ENCODE measurements at regions not wholly inside any gene's neighbourhood (a gene's known extent, or its start where the extent isn't known, plus 50 kb on each side); places are given as distances from the start of the nearest gene placed in this dataset.

DNA sequence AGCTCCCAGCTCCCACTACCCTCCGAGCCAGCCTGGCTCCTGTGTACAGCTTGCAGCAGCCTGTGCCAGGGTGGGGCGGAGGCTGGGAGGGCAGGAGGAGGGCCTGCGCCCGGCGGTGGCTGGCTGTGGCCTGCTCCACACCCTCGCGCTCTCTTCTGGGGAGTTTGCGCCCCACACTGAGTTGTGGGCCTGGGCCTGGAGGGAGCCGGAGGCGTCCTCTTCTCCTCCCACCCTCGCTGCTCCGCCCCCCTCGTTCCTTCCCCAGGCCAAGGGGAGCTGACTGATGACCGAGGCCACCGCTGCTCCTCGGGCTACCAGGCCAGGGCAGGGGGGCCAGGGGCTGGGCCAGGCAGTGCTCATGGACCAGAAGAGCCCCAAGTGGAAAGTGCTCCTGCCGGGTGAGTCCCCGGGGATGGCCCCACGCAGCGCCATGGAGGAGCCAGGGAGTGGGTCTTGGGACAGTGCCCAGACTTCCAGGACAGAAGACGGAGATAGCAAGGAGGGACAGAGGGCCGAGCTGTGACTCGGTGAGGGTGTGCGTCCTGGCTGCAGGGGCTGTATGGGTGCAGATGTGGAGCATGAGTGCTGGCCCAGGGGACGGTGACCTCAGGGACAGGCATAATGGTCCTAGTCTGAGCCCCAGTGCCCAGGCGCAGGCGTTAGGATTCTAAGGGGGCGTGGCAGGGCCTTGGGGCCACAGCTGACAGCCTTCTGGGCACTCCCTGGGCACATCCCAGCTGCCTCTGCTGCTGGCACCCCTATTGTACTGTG, 242.1 kb upstream of the GSE1 start:
- in situ Hi-C loops (cut with HindIII; ENCODE audit: low pct_ligation_motif_present, low sequenced_read_pairs) = no loop called here
- no peak for DNase-seq
- H3K4me3 ChIP-seq (ENCODE audit: low read depth, low read length) = no peak overlapping the region

DNA sequence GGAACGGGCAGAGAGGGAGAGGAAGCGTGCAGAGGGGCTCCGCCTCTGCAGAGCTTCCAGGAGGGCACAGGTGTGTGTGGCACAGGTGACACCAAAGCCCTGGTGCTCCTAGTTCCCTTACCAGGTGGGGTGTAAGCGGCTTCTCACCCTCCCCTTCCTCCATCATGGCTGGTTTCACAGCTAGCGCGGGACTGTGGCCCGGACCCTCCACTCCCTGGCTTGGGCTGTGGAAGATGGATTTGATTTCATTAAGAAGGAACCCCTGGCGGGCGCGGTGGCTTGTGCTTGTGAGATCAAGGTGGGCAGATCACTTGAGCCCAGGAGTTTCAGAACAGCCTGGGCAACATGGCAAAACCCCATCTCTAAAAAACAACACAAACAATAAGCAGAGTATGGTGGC, 241.2 kb upstream of the GSE1 start:
- Histone ChIP-seq H3K36me3 (replicated peaks) (no peaks in the 10 kb centered on the region), H3K4me3 (ENCODE audit: low read depth, low read length) (no peak overlapping the region), H3K27me3 (replicated peaks) (no peaks in the 10 kb centered on the region), H3K27ac (no peak overlapping the region)
- TF ChIP-seq, protein P1, sequence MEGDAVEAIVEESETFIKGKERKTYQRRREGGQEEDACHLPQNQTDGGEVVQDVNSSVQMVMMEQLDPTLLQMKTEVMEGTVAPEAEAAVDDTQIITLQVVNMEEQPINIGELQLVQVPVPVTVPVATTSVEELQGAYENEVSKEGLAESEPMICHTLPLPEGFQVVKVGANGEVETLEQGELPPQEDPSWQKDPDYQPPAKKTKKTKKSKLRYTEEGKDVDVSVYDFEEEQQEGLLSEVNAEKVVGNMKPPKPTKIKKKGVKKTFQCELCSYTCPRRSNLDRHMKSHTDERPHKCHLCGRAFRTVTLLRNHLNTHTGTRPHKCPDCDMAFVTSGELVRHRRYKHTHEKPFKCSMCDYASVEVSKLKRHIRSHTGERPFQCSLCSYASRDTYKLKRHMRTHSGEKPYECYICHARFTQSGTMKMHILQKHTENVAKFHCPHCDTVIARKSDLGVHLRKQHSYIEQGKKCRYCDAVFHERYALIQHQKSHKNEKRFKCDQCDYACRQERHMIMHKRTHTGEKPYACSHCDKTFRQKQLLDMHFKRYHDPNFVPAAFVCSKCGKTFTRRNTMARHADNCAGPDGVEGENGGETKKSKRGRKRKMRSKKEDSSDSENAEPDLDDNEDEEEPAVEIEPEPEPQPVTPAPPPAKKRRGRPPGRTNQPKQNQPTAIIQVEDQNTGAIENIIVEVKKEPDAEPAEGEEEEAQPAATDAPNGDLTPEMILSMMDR (IDR thresholded peaks at IDR 0.05; ENCODE audit: low read depth, low read length, missing control alignments) = no peak
- DNase-seq = no peak
- in situ Hi-C loops (cut with HindIII; ENCODE audit: low pct_ligation_motif_present, low sequenced_read_pairs) = no loop called here

More for the DNA sequence above, 242.1 kb upstream of the GSE1 start:
- Histone ChIP-seq H3K27me3 (replicated peaks) (no peaks in the 10 kb centered on the region), H3K36me3 (replicated peaks) (no peaks in the 10 kb centered on the region), H3K27ac (peak overlapping the region; percentile 20)
- TF ChIP-seq, protein P1 (IDR thresholded peaks at IDR 0.05; ENCODE audit: low read depth, low read length, missing control alignments) = no peak

DNA sequence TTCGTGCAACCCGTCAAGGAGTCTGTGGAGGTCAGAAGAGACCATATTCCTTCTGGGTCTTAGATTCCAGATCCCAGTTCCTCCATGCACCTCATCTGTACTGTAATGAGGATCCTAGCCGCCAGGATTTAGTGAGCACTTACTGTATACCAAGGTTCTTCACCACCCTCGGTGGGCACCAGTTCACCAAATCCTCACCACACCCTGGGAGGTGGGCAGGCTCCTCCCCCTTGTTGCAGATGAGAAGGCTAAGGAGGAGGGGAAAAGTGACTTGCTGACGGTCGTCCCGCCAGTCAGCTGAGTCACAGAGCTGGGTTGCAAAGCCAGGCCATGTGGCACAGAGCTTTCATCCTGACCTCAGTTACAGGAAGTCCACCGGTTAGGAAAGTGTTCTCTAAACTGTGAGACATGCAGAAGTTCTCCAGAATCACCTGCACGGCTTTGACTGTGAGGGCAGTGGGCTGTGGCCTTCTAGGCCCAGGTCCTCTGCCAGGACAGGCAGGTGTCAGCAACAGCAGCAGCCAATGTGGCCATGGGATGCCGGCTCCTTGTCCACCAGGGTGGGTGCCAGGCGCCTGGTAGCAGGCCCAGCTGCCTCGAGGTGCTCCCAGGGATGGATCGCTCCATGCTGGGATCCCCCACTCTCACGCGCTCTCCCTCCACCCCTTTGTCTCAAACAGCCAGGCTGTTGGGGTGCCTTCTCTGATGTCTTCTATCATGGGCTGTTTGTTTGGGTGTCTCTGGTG, 240.3 kb upstream of the GSE1 start:
- in situ Hi-C loops (cut with HindIII; ENCODE audit: low pct_ligation_motif_present, low sequenced_read_pairs) = no loop called here
- no peaks in the 10 kb centered on the region for H3K27me3 ChIP-seq (replicated peaks)
- DNase-seq = peak; percentile 68
- TF ChIP-seq, protein P1 (IDR thresholded peaks at IDR 0.05; ENCODE audit: low read depth, low read length, missing control alignments) = no peak
- H3K27ac ChIP-seq = peak overlapping the region; percentile 11
- H3K36me3 ChIP-seq (replicated peaks) = no peaks in the 10 kb centered on the region
- H3K4me3 ChIP-seq (ENCODE audit: low read depth, low read length) = no peak overlapping the region

DNA sequence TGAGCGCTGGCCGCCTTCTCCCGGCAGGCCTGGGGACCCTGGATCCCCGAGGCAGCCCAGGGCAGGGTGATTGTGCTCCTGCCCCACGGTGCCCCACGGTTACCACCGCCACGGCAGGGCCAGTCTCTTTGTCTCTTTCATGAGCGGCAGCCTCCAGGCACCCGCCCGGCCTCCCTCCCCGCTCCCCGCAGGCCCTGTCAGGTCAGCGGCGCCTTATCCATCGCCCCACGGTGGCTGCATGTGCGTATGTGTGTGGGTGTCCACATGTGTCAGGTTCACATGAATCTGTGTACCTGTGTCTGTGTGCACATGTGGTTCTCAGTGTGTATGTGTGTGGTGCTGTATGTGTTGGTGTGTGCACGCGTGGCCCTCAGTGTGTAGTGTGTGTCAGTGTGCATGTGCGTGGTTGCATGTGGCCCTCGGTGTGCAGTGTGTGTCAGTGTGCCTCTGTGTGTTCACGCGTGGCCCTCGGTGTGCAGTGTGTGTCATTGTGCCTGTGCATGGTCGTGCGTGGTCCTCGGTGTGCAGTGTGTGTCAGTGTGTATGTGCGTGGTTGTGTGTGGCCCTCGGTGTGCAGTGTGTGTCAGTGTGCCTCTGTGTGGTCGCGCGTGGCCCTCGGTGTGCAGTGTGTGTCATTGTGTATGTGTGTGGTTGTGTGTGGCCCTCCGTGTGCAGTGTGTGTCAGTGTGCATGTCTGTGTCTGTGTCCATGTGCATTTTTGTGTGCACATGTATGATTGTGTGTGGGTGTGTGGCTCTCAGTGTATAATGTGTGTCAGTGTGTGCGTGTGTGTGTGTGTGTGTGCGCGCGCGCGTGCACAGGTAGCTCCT, 239.2 kb upstream of the GSE1 start:
- in situ Hi-C loops (cut with HindIII; ENCODE audit: low pct_ligation_motif_present, low sequenced_read_pairs) = no loop called here
- DNase-seq = no peak
- H3K27me3 ChIP-seq (replicated peaks) = no peaks in the 10 kb centered on the region
- TF ChIP-seq, protein P1 (IDR thresholded peaks at IDR 0.05; ENCODE audit: low read depth, low read length, missing control alignments) = no peak
- no peak overlapping the region for H3K27ac ChIP-seq
- H3K4me3 ChIP-seq (ENCODE audit: low read depth, low read length) = no peak overlapping the region
- no peaks in the 10 kb centered on the region for H3K36me3 ChIP-seq (replicated peaks)

- TF ChIP-seq, protein P1 (IDR thresholded peaks at IDR 0.05; ENCODE audit: low read depth, low read length, missing control alignments) = no peak
- Histone ChIP-seq H3K4me3 (ENCODE audit: low read depth, low read length) (no peak overlapping the region), H3K27me3 (replicated peaks) (no peaks in the 10 kb centered on the region), H3K36me3 (replicated peaks) (no peaks in the 10 kb centered on the region), H3K27ac (no peak overlapping the region)
- DNase-seq = no peak
- in situ Hi-C loops (cut with HindIII; ENCODE audit: low pct_ligation_motif_present, low sequenced_read_pairs) = no loop called here
Measured at GRCh38 chr16:85374571-85374872, 238.6 kb upstream of the GSE1 start.
